CD4-positive, alpha-beta T cell (primary cell): ENCODE measurements at regions not wholly inside any gene's neighbourhood (a gene's known extent, or its start where the extent isn't known, plus 50 kb on each side); places are given as distances from the start of the nearest gene placed in this dataset.

Experiments
- ATAC-seq: fragments of 200-7000 bp; cut with Tn5 transposase; one replicate; pipeline ENCODE4 v1.10.0; 2022; ENCODE audit warnings: mild to moderate bottlenecking; ENCODE audit not compliant: poor library complexity
- CTCF ChIA-PET: fragments of 350-600 bp; sonication (Branson Sonifier 250); formaldehyde crosslinking; loops from one replicate; lab custom pipeline; 2021; ENCODE audit warnings: antibody characterized with exemption, inconsistent platforms; lab: Charles Lee
- POLR2A ChIA-PET: fragments of 350-600 bp; sonication (Branson Sonifier 250); formaldehyde crosslinking; loops from one replicate; lab custom pipeline; 2021; ENCODE audit warnings: antibody characterized with exemption, inconsistent platforms; lab: Charles Lee
- DNase-seq, 14 experiments: peaks; one replicate each; pipeline ENCODE4 v3.0.0-alpha.2; 2013 to 2020; ENCODE audit warnings: mixed read lengths in 2 of 14
- H3K27ac ChIP-seq, 2 donors: one replicate each; pipeline versions ENCODE4 v1.5.1 to v1.7.0; 2013; ENCODE audit warnings: low read length in 2 of 2, low read depth in 1 of 2, mild to moderate bottlenecking in 1 of 2
- H3K27me3 ChIP-seq, 2 experiments: 1 replicate in 1 of 2; 2 replicates in 1 of 2; pipeline versions ENCODE4 v1.6.1 to v1.7.0; 2013; ENCODE audit warnings: low read length in 2 of 2, control low read depth in 1 of 2, mild to moderate bottlenecking in 1 of 2, moderate library complexity in 1 of 2; ENCODE audit not compliant: insufficient read depth in 2 of 2, control insufficient read depth in 1 of 2
- H3K36me3 ChIP-seq: one replicate; pipeline ENCODE4 v1.6.1; 2013; ENCODE audit warnings: low read length, control low read depth; ENCODE audit not compliant: insufficient read depth
- H3K4me1 ChIP-seq: one replicate; pipeline ENCODE4 v1.6.1; 2013; ENCODE audit warnings: low read length, control low read depth; ENCODE audit not compliant: insufficient read depth
- H3K4me3 ChIP-seq: one replicate; pipeline ENCODE4 v1.5.1; 2013; ENCODE audit warnings: mild to moderate bottlenecking, low read length, moderate library complexity
- H3K9me3 ChIP-seq, 2 experiments: 1 replicate in 1 of 2; 2 replicates in 1 of 2; pipeline versions ENCODE4 v1.6.1 to v1.7.0; 2013; ENCODE audit warnings: low read length in 2 of 2, mild to moderate bottlenecking in 2 of 2, control low read depth in 1 of 2, moderate library complexity in 1 of 2; ENCODE audit not compliant: control insufficient read depth in 1 of 2, insufficient read depth in 1 of 2
- H3K27ac Mint-ChIP-seq: one replicate; pipeline ENCODE4 v1.8.0; 2020; ENCODE audit warnings: mixed read lengths
- H3K27me3 Mint-ChIP-seq: one replicate; pipeline ENCODE4 v1.8.0; 2021; ENCODE audit warnings: mixed read lengths
- H3K36me3 Mint-ChIP-seq: one replicate; pipeline ENCODE4 v1.8.0; 2021; ENCODE audit warnings: low read depth, mixed read lengths
- H3K4me1 Mint-ChIP-seq: one replicate; pipeline ENCODE4 v1.8.0; 2021; ENCODE audit warnings: low read depth, mixed read lengths
- H3K4me3 Mint-ChIP-seq: one replicate; pipeline ENCODE4 v1.8.0; 2020; ENCODE audit warnings: mild to moderate bottlenecking, mixed read lengths
- H3K9me3 Mint-ChIP-seq: one replicate; pipeline ENCODE4 v1.8.0; 2020; ENCODE audit warnings: mixed read lengths
- intact Hi-C, 2 experiments: fragments of 100-400 bp; cut with DNase I in 1 of 2; cut with micrococcal nuclease in 1 of 2; formaldehyde crosslinking; loops; one replicate each; pipeline versions ENCODE4 v1.15.1 to v1.9.0; 2023 to 2025; cut with DNase I, micrococcal nuclease
- TF ChIP-seq, protein P1 (sequence below): fragments of 200-600 bp; IDR thresholded peaks from one replicate; pipeline ENCODE4 v1.8.0; 2022; ENCODE audit warnings: antibody characterized with exemption, mild to moderate bottlenecking

DNA sequence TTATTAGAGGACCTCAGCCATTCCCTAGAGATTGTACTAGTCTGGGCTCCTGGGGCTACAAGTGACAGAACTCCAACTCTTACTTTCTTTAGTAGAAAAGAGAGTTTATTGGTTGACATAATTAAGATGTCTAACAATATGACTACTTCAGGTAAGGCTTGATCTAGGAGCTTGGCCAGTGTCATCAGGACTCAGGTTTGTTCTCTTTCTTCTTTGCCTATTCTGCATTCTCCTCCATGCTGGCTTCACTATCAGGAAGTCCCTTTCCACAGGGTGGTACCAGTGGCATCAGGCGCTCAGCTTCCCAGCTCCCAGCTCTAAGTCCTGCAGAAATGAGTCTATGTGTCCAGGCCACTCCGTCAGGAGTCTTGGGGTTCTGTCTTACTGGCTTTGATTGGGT lies 286.1 kb upstream of the EEF2KMT start:
- H3K4me1 ChIP-seq: no peaks in the 10 kb centered on the region

DNA sequence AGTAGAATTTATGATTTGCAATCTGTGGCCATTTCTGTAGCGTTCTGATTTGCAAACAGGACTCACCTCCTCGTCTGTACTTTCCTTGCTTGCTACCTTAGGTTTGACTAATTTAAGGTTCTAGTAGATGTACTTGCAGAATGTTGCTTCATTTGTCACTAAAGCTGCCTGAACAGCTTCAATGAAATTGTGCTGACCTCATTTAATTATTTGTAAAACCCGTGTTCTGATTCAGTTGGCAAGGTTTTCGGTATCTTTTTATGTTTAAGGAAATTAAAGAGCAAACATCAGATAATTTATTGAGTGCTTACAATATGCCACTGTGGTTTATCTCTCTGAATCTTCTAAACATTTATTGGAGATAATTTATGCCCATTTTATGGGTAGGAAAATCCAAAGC lies 284.9 kb upstream of the EEF2KMT start:
- intact Hi-C loops: no loop called here
- CTCF ChIA-PET: no interaction called here

More for the DNA sequence above, 286.1 kb upstream of the EEF2KMT start:
- no peak overlapping the region for H3K27ac Mint-ChIP-seq
- TF ChIP-seq, protein P1, sequence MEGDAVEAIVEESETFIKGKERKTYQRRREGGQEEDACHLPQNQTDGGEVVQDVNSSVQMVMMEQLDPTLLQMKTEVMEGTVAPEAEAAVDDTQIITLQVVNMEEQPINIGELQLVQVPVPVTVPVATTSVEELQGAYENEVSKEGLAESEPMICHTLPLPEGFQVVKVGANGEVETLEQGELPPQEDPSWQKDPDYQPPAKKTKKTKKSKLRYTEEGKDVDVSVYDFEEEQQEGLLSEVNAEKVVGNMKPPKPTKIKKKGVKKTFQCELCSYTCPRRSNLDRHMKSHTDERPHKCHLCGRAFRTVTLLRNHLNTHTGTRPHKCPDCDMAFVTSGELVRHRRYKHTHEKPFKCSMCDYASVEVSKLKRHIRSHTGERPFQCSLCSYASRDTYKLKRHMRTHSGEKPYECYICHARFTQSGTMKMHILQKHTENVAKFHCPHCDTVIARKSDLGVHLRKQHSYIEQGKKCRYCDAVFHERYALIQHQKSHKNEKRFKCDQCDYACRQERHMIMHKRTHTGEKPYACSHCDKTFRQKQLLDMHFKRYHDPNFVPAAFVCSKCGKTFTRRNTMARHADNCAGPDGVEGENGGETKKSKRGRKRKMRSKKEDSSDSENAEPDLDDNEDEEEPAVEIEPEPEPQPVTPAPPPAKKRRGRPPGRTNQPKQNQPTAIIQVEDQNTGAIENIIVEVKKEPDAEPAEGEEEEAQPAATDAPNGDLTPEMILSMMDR: no peak
- no peak for DNase-seq
- no peak for ATAC-seq
- H3K9me3 Mint-ChIP-seq: peaks cover 2% of the 10 kb centered on the region
- H3K4me1 Mint-ChIP-seq: no peaks in the 10 kb centered on the region
- no peak overlapping the region for H3K4me3 Mint-ChIP-seq
- ChIA-PET CTCF (no interaction called here), POLR2A (no interaction called here)
- no peak overlapping the region for H3K4me3 ChIP-seq
- no peaks in the 10 kb centered on the region for H3K27me3 ChIP-seq
- H3K36me3 Mint-ChIP-seq: no peaks in the 10 kb centered on the region
- intact Hi-C loops: no loop called here
- H3K36me3 ChIP-seq: no peaks in the 10 kb centered on the region
- peaks cover 0 to 9% of the 10 kb centered on the region in 2 experiments for H3K9me3 ChIP-seq
- no peak overlapping the region for H3K27ac ChIP-seq
- no peaks in the 10 kb centered on the region for H3K27me3 Mint-ChIP-seq

DNA sequence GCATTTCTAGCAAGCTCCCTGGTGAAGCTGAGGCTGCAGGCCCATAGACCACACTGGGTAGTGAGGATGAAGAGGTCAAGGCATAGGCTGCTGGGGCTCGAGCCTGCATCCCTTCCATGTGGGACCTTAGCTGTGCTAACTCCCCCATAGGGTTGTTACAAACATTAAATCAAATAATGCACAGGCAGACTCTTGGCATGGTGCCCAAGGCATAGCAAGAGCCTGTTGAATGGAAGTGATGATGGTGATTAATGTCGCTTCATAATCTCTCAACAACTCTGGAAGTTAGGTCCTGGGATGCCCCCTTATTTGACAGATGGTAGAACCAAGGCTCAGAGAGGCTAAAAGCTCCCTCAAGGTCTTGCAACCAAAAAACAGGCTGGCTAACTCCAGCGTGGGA lies 283.9 kb upstream of the EEF2KMT start:
- TF ChIP-seq, protein P1: no peak
- Histone ChIP-seq H3K9me3 (peaks cover 0 to 9% of the 10 kb centered on the region in 2 experiments), H3K27me3 (peaks cover 2 to 3% of the 10 kb centered on the region in 2 experiments), H3K27ac (no peak overlapping the region), H3K4me1 (no peaks in the 10 kb centered on the region), H3K36me3 (no peaks in the 10 kb centered on the region), H3K4me3 (no peak overlapping the region)
- H3K27ac Mint-ChIP-seq: no peak overlapping the region
- no peak for ATAC-seq
- CTCF ChIA-PET: no interaction called here
- no peak overlapping the region for H3K4me3 Mint-ChIP-seq
- intact Hi-C loops: no loop called here
- H3K36me3 Mint-ChIP-seq: no peaks in the 10 kb centered on the region
- POLR2A ChIA-PET: no interaction called here
- H3K4me1 Mint-ChIP-seq: no peaks in the 10 kb centered on the region
- peaks cover under 1% of the 10 kb centered on the region for H3K27me3 Mint-ChIP-seq
- H3K9me3 Mint-ChIP-seq: peaks cover 2% of the 10 kb centered on the region
- no peak for DNase-seq

More for the DNA sequence above, 284.9 kb upstream of the EEF2KMT start:
- no peak overlapping the region for H3K27ac Mint-ChIP-seq
- no peaks in the 10 kb centered on the region for H3K4me1 ChIP-seq
- no peaks in the 10 kb centered on the region for H3K27me3 ChIP-seq
- H3K4me3 ChIP-seq: no peak overlapping the region
- POLR2A ChIA-PET: no interaction called here
- no peaks in the 10 kb centered on the region for H3K27me3 Mint-ChIP-seq
- no peaks in the 10 kb centered on the region for H3K36me3 ChIP-seq
- DNase-seq: no peak
- no peaks in the 10 kb centered on the region for H3K4me1 Mint-ChIP-seq
- TF ChIP-seq, protein P1: no peak
- no peak for ATAC-seq
- no peaks in the 10 kb centered on the region for H3K36me3 Mint-ChIP-seq
- H3K4me3 Mint-ChIP-seq: no peak overlapping the region
- H3K9me3 ChIP-seq: peaks cover 0 to 9% of the 10 kb centered on the region in 2 experiments
- H3K27ac ChIP-seq: no peak overlapping the region
- H3K9me3 Mint-ChIP-seq: peaks cover 2% of the 10 kb centered on the region
